ENCODE measurements at regions not wholly inside any gene's neighbourhood (a gene's known extent, or its start where the extent isn't known, plus 50 kb on each side); places are given as distances from the start of the nearest gene placed in this dataset.
A peak's percentile ranks its signal among the peaks of the same experiment; 100 is the strongest.

- no peak overlapping the region for H3K4me3 ChIP-seq
- DNase-seq: no peak
- no peaks in the 10 kb centered on the region for H3K9me3 ChIP-seq
- intact Hi-C loops (cut with DNase I): no loop called here
- H3K27ac ChIP-seq: peak overlapping the region; percentile 71 to 87 (median 80)
- H3K27me3 ChIP-seq: no peaks in the 10 kb centered on the region
- TF ChIP-seq EP300 (IDR thresholded peaks at IDR 0.05): no peak
- TF ChIP-seq POLR2AphosphoS5 (IDR thresholded peaks at IDR 0.05): no peak
- TF ChIP-seq POLR2A (IDR thresholded peaks at IDR 0.05): no peak
- TF ChIP-seq, protein P1, sequence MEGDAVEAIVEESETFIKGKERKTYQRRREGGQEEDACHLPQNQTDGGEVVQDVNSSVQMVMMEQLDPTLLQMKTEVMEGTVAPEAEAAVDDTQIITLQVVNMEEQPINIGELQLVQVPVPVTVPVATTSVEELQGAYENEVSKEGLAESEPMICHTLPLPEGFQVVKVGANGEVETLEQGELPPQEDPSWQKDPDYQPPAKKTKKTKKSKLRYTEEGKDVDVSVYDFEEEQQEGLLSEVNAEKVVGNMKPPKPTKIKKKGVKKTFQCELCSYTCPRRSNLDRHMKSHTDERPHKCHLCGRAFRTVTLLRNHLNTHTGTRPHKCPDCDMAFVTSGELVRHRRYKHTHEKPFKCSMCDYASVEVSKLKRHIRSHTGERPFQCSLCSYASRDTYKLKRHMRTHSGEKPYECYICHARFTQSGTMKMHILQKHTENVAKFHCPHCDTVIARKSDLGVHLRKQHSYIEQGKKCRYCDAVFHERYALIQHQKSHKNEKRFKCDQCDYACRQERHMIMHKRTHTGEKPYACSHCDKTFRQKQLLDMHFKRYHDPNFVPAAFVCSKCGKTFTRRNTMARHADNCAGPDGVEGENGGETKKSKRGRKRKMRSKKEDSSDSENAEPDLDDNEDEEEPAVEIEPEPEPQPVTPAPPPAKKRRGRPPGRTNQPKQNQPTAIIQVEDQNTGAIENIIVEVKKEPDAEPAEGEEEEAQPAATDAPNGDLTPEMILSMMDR (IDR thresholded peaks at IDR 0.05): no peak
- peaks cover 0 to 43% (median 37%) of the 10 kb centered on the region in 4 donors for H3K4me1 ChIP-seq
- 85 to 90% methylated on average over 7 of the region's 7 CpGs for WGBS, 2 donors
- H3K36me3 ChIP-seq: peaks cover 17 to 69% (median 50%) of the 10 kb centered on the region in 4 donors
Observed at GRCh38 chr11:10627291-10627690, 58.8 kb upstream of the LYVE1 start.

DNA sequence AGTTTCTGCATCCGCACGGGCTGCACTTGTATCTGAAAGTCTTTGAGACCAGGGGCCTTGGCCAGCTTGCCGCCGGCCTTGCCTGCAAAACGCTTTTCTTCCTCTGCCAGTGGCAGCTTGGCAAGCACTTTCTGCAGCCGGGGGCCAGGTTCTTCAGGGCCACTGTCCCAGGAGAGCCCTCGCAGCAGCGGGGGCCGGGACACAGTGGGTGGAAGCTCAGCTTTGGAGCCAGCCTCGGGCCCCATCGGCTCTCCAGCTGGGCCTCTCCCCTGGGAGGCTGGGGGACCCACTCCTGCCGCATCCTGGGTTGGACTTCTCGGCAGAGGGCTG, 57.5 kb upstream of the LYVE1 start:
- H3K36me3 ChIP-seq: peaks cover 17 to 65% (median 46%) of the 10 kb centered on the region in 4 donors
- peaks cover 0 to 43% (median 37%) of the 10 kb centered on the region in 4 donors for H3K4me1 ChIP-seq
- DNase-seq: no peak
- H3K4me3 ChIP-seq: no peak overlapping the region
- no peaks in the 10 kb centered on the region for H3K9me3 ChIP-seq
- 88 to 94% methylated on average over 13 of the region's 13 CpGs for WGBS, 2 donors
- intact Hi-C loops (cut with DNase I): no loop called here
- H3K27ac ChIP-seq: peak overlapping the region; percentile 71 to 87 (median 80)
- no peaks in the 10 kb centered on the region for H3K27me3 ChIP-seq
- TF ChIP-seq, protein P1 (IDR thresholded peaks at IDR 0.05): no peak
- TF ChIP-seq EP300 (IDR thresholded peaks at IDR 0.05) (no peak), POLR2A (IDR thresholded peaks at IDR 0.05) (no peak), POLR2AphosphoS5 (IDR thresholded peaks at IDR 0.05) (no peak)

DNA sequence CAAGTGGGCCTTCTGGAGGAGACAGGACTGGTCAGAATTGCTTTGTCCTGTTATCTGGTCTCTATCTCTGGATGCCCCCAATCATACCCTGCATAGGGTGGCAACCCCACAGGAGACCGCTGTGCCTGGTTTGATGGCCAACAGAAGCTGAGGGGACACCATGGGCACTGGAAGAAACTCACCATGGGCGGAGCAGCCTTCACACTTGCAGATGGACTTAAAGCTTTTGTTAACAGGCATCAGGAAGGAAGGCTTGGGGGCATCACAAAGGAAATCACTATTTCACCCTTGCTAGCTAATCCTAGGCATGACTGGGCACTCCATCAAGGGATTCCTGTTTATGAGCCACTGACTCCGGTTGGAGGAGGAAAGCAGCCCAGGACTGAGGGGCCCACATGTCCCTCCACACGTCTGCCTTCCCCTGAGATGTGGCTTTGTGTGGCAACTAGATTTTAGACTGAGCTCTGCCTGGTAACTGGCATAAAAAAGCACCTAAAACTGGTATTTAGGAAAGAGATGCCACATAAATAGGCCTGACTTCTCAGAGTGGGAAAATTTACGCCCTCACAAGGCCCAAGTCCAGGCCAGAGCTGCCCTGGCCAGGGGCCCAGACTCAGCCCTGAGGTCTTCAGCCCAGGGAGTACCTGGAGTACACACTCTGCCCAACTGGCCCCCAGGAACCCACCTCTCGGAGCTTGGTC, 57.0 kb upstream of the LYVE1 start:
- Histone ChIP-seq H3K4me3 (no peak overlapping the region), H3K4me1 (peaks cover 0 to 43% (median 37%) of the 10 kb centered on the region in 4 donors), H3K27ac (peak overlapping the region; percentile 71 to 87 (median 80)), H3K36me3 (peaks cover 17 to 60% (median 45%) of the 10 kb centered on the region in 4 donors), H3K27me3 (no peaks in the 10 kb centered on the region), H3K9me3 (no peaks in the 10 kb centered on the region)
- DNase-seq: peak; percentile 68
- TF ChIP-seq POLR2A (IDR thresholded peaks at IDR 0.05) (no peak), EP300 (IDR thresholded peaks at IDR 0.05) (no peak), POLR2AphosphoS5 (IDR thresholded peaks at IDR 0.05) (peak in 1 of 4 donors; percentile 4)
- TF ChIP-seq, protein P1 (IDR thresholded peaks at IDR 0.05): no peak
- intact Hi-C loops (cut with DNase I): no loop called here
- WGBS, 2 donors: 86% methylated on average over 6 of the region's 6 CpGs

- H3K27ac ChIP-seq: peak overlapping the region; percentile 71 to 87 (median 80)
- no peak overlapping the region for H3K4me3 ChIP-seq
- no peaks in the 10 kb centered on the region for H3K9me3 ChIP-seq
- peak; percentile 76 for DNase-seq
- no peaks in the 10 kb centered on the region for H3K27me3 ChIP-seq
- H3K36me3 ChIP-seq: peaks cover 8 to 47% (median 36%) of the 10 kb centered on the region in 4 donors
- peaks cover 0 to 53% (median 45%) of the 10 kb centered on the region in 4 donors for H3K4me1 ChIP-seq
- intact Hi-C loops (cut with DNase I): loop anchor here (1.0 kb wide), 1 partner anchor 111 kb away; no protein-coding TSS in a partner anchor
- TF ChIP-seq EP300 (IDR thresholded peaks at IDR 0.05): peak in 1 of 4 donors; percentile 9
- peak in 1 of 4 donors; percentile 31 for TF ChIP-seq POLR2AphosphoS5 (IDR thresholded peaks at IDR 0.05)
- TF ChIP-seq, protein P1 (IDR thresholded peaks at IDR 0.05): peak; percentile 18 to 42 (median 34)
- TF ChIP-seq POLR2A (IDR thresholded peaks at IDR 0.05): no peak
- 80 to 86% methylated on average over 11 of the region's 11 CpGs for WGBS, 2 donors
Observed at GRCh38 chr11:10623797-10624761, 55.6 kb upstream of the LYVE1 start.
